ENCODE measurements at regions not wholly inside any gene's neighbourhood (a gene's known extent, or its start where the extent isn't known, plus 50 kb on each side); places are given as distances from the start of the nearest gene placed in this dataset.

DNA sequence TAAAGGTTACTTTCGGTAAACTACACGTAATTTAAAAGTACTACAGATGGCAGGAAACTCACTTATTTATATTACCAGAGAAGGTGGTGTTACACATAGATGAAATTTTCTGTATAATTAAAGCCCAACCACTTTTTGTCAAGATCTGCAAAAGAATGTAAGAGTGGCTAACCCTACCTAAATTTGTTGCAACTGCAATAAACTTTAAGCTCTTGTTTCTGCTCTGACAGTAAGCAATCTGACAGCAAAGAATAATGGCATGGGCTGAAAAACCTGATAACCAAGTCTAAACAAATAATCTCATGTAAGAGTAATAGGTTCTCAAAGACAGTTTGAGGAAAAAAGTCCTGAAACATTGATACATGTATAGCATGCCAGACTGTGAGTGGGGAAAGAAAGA is 897.3 kb downstream of the TUSC7 start:
- H3K36me3 Mint-ChIP-seq (ENCODE audit: low read depth, unreplicated experiment), result no peaks in the 10 kb centered on the region
- H3K9me3 Mint-ChIP-seq (ENCODE audit: unreplicated experiment), result no peaks in the 10 kb centered on the region
- no peak overlapping the region for H3K9ac ChIP-seq (ENCODE audit: low read length)
- no peaks in the 10 kb centered on the region for H3K27me3 ChIP-seq (ENCODE audit: insufficient read depth, low read length)
- H3K9me3 ChIP-seq (ENCODE audit: insufficient read depth, low read depth, low read length), result no peaks in the 10 kb centered on the region
- no peaks in the 10 kb centered on the region for H3K36me3 ChIP-seq (ENCODE audit: insufficient read depth, low read length)
- H3K27ac Mint-ChIP-seq (ENCODE audit: unreplicated experiment), result no peak overlapping the region
- H4K20me1 ChIP-seq (ENCODE audit: insufficient read depth, low read length), result no peaks in the 10 kb centered on the region
- H3K4me1 ChIP-seq (ENCODE audit: insufficient read depth, low read length), result no peaks in the 10 kb centered on the region
- no peak overlapping the region for H3K27ac ChIP-seq (ENCODE audit: low read depth, low read length)
- FAIRE-seq (no peak), DNase-seq (ENCODE audit: low read depth) (peak; percentile 57)
- no peak overlapping the region for H3K4me3 Mint-ChIP-seq (ENCODE audit: unreplicated experiment)
- H3K4me3 ChIP-seq (ENCODE audit: insufficient read depth, low read depth, low read length), result no peak overlapping the region
- H3K4me1 Mint-ChIP-seq (ENCODE audit: low read depth, unreplicated experiment), result peaks cover 19% of the 10 kb centered on the region
- TF ChIP-seq, protein P1, sequence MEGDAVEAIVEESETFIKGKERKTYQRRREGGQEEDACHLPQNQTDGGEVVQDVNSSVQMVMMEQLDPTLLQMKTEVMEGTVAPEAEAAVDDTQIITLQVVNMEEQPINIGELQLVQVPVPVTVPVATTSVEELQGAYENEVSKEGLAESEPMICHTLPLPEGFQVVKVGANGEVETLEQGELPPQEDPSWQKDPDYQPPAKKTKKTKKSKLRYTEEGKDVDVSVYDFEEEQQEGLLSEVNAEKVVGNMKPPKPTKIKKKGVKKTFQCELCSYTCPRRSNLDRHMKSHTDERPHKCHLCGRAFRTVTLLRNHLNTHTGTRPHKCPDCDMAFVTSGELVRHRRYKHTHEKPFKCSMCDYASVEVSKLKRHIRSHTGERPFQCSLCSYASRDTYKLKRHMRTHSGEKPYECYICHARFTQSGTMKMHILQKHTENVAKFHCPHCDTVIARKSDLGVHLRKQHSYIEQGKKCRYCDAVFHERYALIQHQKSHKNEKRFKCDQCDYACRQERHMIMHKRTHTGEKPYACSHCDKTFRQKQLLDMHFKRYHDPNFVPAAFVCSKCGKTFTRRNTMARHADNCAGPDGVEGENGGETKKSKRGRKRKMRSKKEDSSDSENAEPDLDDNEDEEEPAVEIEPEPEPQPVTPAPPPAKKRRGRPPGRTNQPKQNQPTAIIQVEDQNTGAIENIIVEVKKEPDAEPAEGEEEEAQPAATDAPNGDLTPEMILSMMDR (IDR thresholded peaks at IDR 0.05; ENCODE audit: insufficient read depth, low read depth, low read length), result no peak
- TF ChIP-seq EZH2 (IDR thresholded peaks at IDR 0.05; ENCODE audit: insufficient read depth, low read length), result no peak
- no peaks in the 10 kb centered on the region for H3K27me3 Mint-ChIP-seq (ENCODE audit: low read depth, unreplicated experiment)
- H3K4me2 ChIP-seq (ENCODE audit: low read length), result no peak overlapping the region
- no peak overlapping the region for H2AFZ ChIP-seq (ENCODE audit: low read depth, low read length)
- no peaks in the 10 kb centered on the region for H3K79me2 ChIP-seq (ENCODE audit: insufficient read depth, low read length)

DNA sequence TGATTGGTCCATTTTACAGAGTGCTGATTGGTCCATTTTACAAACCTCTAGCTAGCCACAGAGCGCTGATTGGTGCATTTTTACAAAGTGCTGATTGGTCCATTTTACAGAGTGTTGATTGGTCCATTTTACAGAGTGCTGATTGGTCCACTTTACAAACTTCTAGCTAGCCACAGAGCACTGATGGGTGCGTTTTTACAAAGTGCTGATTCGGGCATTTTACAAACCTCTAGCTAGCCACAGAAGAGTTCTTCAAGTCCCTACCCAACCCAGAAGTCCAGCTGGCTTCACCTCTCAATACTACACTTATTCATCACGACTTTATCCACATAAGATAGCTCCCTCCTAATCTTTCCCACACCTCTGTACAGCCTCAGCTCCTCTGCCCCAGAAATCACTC is 899.8 kb downstream of the TUSC7 start:
- H3K27ac Mint-ChIP-seq (ENCODE audit: unreplicated experiment), result no peak overlapping the region
- no peak overlapping the region for H3K27ac ChIP-seq (ENCODE audit: low read depth, low read length)
- TF ChIP-seq EZH2 (IDR thresholded peaks at IDR 0.05; ENCODE audit: insufficient read depth, low read length), result no peak
- no peaks in the 10 kb centered on the region for H3K79me2 ChIP-seq (ENCODE audit: insufficient read depth, low read length)
- H4K20me1 ChIP-seq (ENCODE audit: insufficient read depth, low read length), result no peaks in the 10 kb centered on the region
- H3K36me3 ChIP-seq (ENCODE audit: insufficient read depth, low read length), result no peaks in the 10 kb centered on the region
- no peaks in the 10 kb centered on the region for H3K9me3 Mint-ChIP-seq (ENCODE audit: unreplicated experiment)
- no peaks in the 10 kb centered on the region for H3K27me3 Mint-ChIP-seq (ENCODE audit: low read depth, unreplicated experiment)
- H3K4me3 Mint-ChIP-seq (ENCODE audit: unreplicated experiment), result no peak overlapping the region
- H3K4me1 Mint-ChIP-seq (ENCODE audit: low read depth, unreplicated experiment), result peaks cover 2% of the 10 kb centered on the region
- H3K4me1 ChIP-seq (ENCODE audit: insufficient read depth, low read length), result no peaks in the 10 kb centered on the region
- no peak for DNase-seq (ENCODE audit: low read depth)
- H3K36me3 Mint-ChIP-seq (ENCODE audit: low read depth, unreplicated experiment), result no peaks in the 10 kb centered on the region
- FAIRE-seq, result no peak
- H3K4me3 ChIP-seq (ENCODE audit: insufficient read depth, low read depth, low read length), result no peak overlapping the region
- H2AFZ ChIP-seq (ENCODE audit: low read depth, low read length), result no peak overlapping the region
- H3K9ac ChIP-seq (ENCODE audit: low read length), result no peak overlapping the region
- no peak overlapping the region for H3K4me2 ChIP-seq (ENCODE audit: low read length)
- H3K27me3 ChIP-seq (ENCODE audit: insufficient read depth, low read length), result no peaks in the 10 kb centered on the region
- H3K9me3 ChIP-seq (ENCODE audit: insufficient read depth, low read depth, low read length), result no peaks in the 10 kb centered on the region

DNA sequence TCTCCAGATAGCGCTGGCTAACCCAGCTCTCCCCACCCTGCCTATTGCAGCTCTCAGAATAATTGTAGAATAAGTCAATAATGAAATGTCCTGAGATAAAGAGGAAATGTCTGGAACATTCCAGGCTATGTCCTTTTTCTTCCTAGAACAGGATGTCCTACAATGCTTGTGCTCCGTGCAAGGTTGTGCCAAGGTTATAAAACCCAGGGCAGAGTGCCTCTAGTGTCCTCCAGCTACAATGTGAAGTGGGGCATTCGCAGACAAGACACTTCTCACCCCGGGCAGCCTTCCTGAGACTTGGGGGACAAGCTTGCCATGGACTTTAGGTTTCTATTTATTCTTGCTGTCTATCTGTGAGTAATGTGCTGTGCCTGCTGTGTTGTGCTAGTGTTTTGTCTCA is 900.6 kb downstream of the TUSC7 start:
- H3K4me3 Mint-ChIP-seq (ENCODE audit: unreplicated experiment), result no peak overlapping the region
- H3K9me3 Mint-ChIP-seq (ENCODE audit: unreplicated experiment), result no peaks in the 10 kb centered on the region
- no peaks in the 10 kb centered on the region for H3K36me3 Mint-ChIP-seq (ENCODE audit: low read depth, unreplicated experiment)
- H3K27me3 ChIP-seq (ENCODE audit: insufficient read depth, low read length), result no peaks in the 10 kb centered on the region
- H3K9ac ChIP-seq (ENCODE audit: low read length), result no peak overlapping the region
- H3K4me1 Mint-ChIP-seq (ENCODE audit: low read depth, unreplicated experiment), result peaks cover 2% of the 10 kb centered on the region
- FAIRE-seq (no peak), DNase-seq (ENCODE audit: low read depth) (no peak)
- no peak for TF ChIP-seq EZH2 (IDR thresholded peaks at IDR 0.05; ENCODE audit: insufficient read depth, low read length)
- TF ChIP-seq, protein P1 (IDR thresholded peaks at IDR 0.05; ENCODE audit: insufficient read depth, low read depth, low read length), result no peak
- H3K27ac Mint-ChIP-seq (ENCODE audit: unreplicated experiment), result no peak overlapping the region
- no peaks in the 10 kb centered on the region for H3K4me1 ChIP-seq (ENCODE audit: insufficient read depth, low read length)
- H3K27me3 Mint-ChIP-seq (ENCODE audit: low read depth, unreplicated experiment), result no peaks in the 10 kb centered on the region
- no peak overlapping the region for H2AFZ ChIP-seq (ENCODE audit: low read depth, low read length)
- no peaks in the 10 kb centered on the region for H3K9me3 ChIP-seq (ENCODE audit: insufficient read depth, low read depth, low read length)
- no peak overlapping the region for H3K4me2 ChIP-seq (ENCODE audit: low read length)
- no peaks in the 10 kb centered on the region for H3K36me3 ChIP-seq (ENCODE audit: insufficient read depth, low read length)
- no peaks in the 10 kb centered on the region for H3K79me2 ChIP-seq (ENCODE audit: insufficient read depth, low read length)
- no peaks in the 10 kb centered on the region for H4K20me1 ChIP-seq (ENCODE audit: insufficient read depth, low read length)
- no peak overlapping the region for H3K4me3 ChIP-seq (ENCODE audit: insufficient read depth, low read depth, low read length)
- H3K27ac ChIP-seq (ENCODE audit: low read depth, low read length), result no peak overlapping the region

Measured in astrocyte (in vitro differentiated cells and primary cell).